ENCODE measurements at regions not wholly inside any gene's neighbourhood (a gene's known extent, or its start where the extent isn't known, plus 50 kb on each side); places are given as distances from the start of the nearest gene placed in this dataset.

DNA sequence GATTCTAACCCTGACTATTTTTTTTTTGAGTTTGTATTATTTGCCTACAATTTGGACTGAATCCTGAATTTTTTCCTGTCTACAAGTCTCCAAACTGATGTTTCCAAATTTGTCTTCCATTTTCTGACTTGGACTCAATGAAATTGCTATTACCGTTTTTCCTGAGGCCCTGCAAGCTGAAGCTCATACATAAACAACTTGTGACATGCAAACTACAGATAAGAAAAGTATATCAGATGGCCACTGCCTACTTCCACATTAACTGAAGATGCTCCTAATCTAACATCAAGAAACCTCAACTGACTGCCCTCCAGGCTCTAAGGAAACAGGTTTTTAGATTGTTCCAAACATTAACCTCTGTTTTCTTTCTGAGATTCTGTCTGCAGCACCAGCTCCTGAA is 51.1 kb upstream of the KLHDC7A start:
- Histone ChIP-seq H3K9me2 (replicated peaks; ENCODE audit: insufficient read depth, low read length) (no peaks in the 10 kb centered on the region), H3K4me1 (ENCODE audit: low read length) (no peaks in the 10 kb centered on the region), H3K27me3 (replicated peaks; ENCODE audit: insufficient read depth, low read length) (peaks cover 88% of the 10 kb centered on the region), H3K36me3 (replicated peaks; ENCODE audit: insufficient read depth, low read length) (no peaks in the 10 kb centered on the region), H3K79me2 (ENCODE audit: low read length) (no peaks in the 10 kb centered on the region), H3F3A (ENCODE audit: insufficient read depth, low read length) (no peaks in the 10 kb centered on the region), H3K9me3 (replicated peaks; ENCODE audit: insufficient read depth, low read length) (no peaks in the 10 kb centered on the region), H3K4me2 (ENCODE audit: low read depth, low read length) (no peak overlapping the region), H2AFZ (ENCODE audit: low read length) (no peak overlapping the region), H3K27ac (ENCODE audit: low read length) (no peak overlapping the region), H4K20me1 (ENCODE audit: insufficient read depth, low read length) (no peaks in the 10 kb centered on the region), H3K9ac (ENCODE audit: low read length) (no peak overlapping the region), H3K4me3 (ENCODE audit: low read length) (no peak overlapping the region)
- no peak for DNase-seq
- no peak for TF ChIP-seq EZH2phosphoT487 (IDR thresholded peaks at IDR 0.05; ENCODE audit: low read length)
- no peak for TF ChIP-seq EZH2 (optimal IDR thresholded peaks at IDR 0.05; ENCODE audit: low read depth, low read length)
- TF ChIP-seq, protein P1, sequence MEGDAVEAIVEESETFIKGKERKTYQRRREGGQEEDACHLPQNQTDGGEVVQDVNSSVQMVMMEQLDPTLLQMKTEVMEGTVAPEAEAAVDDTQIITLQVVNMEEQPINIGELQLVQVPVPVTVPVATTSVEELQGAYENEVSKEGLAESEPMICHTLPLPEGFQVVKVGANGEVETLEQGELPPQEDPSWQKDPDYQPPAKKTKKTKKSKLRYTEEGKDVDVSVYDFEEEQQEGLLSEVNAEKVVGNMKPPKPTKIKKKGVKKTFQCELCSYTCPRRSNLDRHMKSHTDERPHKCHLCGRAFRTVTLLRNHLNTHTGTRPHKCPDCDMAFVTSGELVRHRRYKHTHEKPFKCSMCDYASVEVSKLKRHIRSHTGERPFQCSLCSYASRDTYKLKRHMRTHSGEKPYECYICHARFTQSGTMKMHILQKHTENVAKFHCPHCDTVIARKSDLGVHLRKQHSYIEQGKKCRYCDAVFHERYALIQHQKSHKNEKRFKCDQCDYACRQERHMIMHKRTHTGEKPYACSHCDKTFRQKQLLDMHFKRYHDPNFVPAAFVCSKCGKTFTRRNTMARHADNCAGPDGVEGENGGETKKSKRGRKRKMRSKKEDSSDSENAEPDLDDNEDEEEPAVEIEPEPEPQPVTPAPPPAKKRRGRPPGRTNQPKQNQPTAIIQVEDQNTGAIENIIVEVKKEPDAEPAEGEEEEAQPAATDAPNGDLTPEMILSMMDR (IDR thresholded peaks at IDR 0.05; ENCODE audit: low read length), result no peak
